H9 (cell line): ENCODE measurements at regions not wholly inside any gene's neighbourhood (a gene's known extent, or its start where the extent isn't known, plus 50 kb on each side); places are given as distances from the start of the nearest gene placed in this dataset.

ENCODE experiments used
- DNase-seq: peaks from one replicate; pipeline ENCODE4 v3.0.0-alpha.2; 2017
- H2AFZ ChIP-seq: one replicate; pipeline ENCODE4 v1.6.1; 2013; ENCODE audit warnings: mild to moderate bottlenecking, low read length, control low read depth, moderate library complexity
- H2AK5ac ChIP-seq: 2 replicates; pipeline ENCODE4 v1.6.1; 2013; ENCODE audit warnings: low read length, control low read depth, mixed read lengths; ENCODE audit not compliant: insufficient read length
- H2BK120ac ChIP-seq: one replicate; pipeline ENCODE4 v1.6.1; 2013; ENCODE audit warnings: low read depth, mild to moderate bottlenecking, low read length, control low read depth, inconsistent platforms; ENCODE audit not compliant: poor library complexity, severe bottlenecking
- H2BK12ac ChIP-seq: 2 replicates; pipeline ENCODE4 v1.6.1; 2013; ENCODE audit warnings: low read length, control low read depth, mixed read lengths, low read depth; ENCODE audit not compliant: insufficient read length
- H2BK15ac ChIP-seq: 2 replicates; pipeline ENCODE4 v1.6.1; 2013; ENCODE audit warnings: low read depth, low read length, control low read depth
- H2BK20ac ChIP-seq: one replicate; pipeline ENCODE4 v1.6.1; 2013; ENCODE audit warnings: low read depth, mild to moderate bottlenecking, low read length, control low read depth, inconsistent platforms; ENCODE audit not compliant: poor library complexity, severe bottlenecking
- H2BK5ac ChIP-seq: 2 replicates; pipeline ENCODE4 v1.6.1; 2013; ENCODE audit warnings: low read length, control low read depth, mixed read lengths; ENCODE audit not compliant: insufficient read length
- H3K14ac ChIP-seq: 2 replicates; pipeline ENCODE4 v1.6.1; 2013; ENCODE audit warnings: low read length, control low read depth; ENCODE audit not compliant: insufficient read depth
- H3K18ac ChIP-seq: 2 replicates; pipeline ENCODE4 v1.6.1; 2013; ENCODE audit warnings: low read depth, mild to moderate bottlenecking, mixed read lengths, low read length, control low read depth; ENCODE audit not compliant: insufficient read length
- H3K23ac ChIP-seq: 2 replicates; pipeline ENCODE4 v1.6.1; 2013; ENCODE audit warnings: low read length, control low read depth, mixed read lengths, low read depth; ENCODE audit not compliant: insufficient read length
- H3K23me2 ChIP-seq: 2 replicates; pipeline ENCODE4 v1.6.1; 2013; ENCODE audit warnings: low read depth, mild to moderate bottlenecking, mixed read lengths, low read length, control low read depth; ENCODE audit not compliant: insufficient read length, poor library complexity, severe bottlenecking
- H3K27ac ChIP-seq: 2 replicates; pipeline ENCODE4 v1.5.1; 2013; ENCODE audit warnings: low read length, control low read depth, mixed read lengths, low read depth; ENCODE audit not compliant: insufficient read length
- H3K27me3 ChIP-seq: 2 replicates; pipeline ENCODE4 v1.6.1; 2013; ENCODE audit warnings: low read length, control low read depth, inconsistent platforms; ENCODE audit not compliant: insufficient read depth
- H3K4ac ChIP-seq: 2 replicates; pipeline ENCODE4 v1.6.1; 2013; ENCODE audit warnings: low read depth, mild to moderate bottlenecking, control low read depth, inconsistent platforms, low read length, moderate library complexity
- H3K4me1 ChIP-seq: 2 replicates; pipeline ENCODE4 v1.6.1; 2013; ENCODE audit warnings: low read length, control low read depth, inconsistent platforms; ENCODE audit not compliant: insufficient read depth
- H3K4me2 ChIP-seq: 2 replicates; pipeline ENCODE4 v1.6.1; 2013; ENCODE audit warnings: low read length, control low read depth, mixed read lengths; ENCODE audit not compliant: insufficient read length, insufficient read depth
- H3K56ac ChIP-seq: 2 replicates; pipeline ENCODE4 v1.6.1; 2013; ENCODE audit warnings: low read depth, mild to moderate bottlenecking, mixed read lengths, low read length, control low read depth; ENCODE audit not compliant: insufficient read length
- H3K79me1 ChIP-seq: 2 replicates; pipeline ENCODE4 v1.6.1; 2013; ENCODE audit warnings: low read depth, mild to moderate bottlenecking, moderate library complexity, low read length, control low read depth, inconsistent platforms; ENCODE audit not compliant: insufficient read depth, poor library complexity, severe bottlenecking
- H3K79me2 ChIP-seq: 2 replicates; pipeline ENCODE4 v1.6.1; 2013; ENCODE audit warnings: low read length, control low read depth, inconsistent platforms; ENCODE audit not compliant: insufficient read depth
- H3K9ac ChIP-seq: 2 replicates; pipeline ENCODE4 v1.6.1; 2013; ENCODE audit warnings: low read length, control low read depth, mixed read lengths; ENCODE audit not compliant: insufficient read length; ENCODE audit errors: extremely low read depth
- H3K9me3 ChIP-seq: one replicate; pipeline ENCODE4 v1.6.1; 2013; ENCODE audit warnings: low read depth, low read length, inconsistent platforms; ENCODE audit not compliant: control insufficient read depth
- H3T11ph ChIP-seq: one replicate; pipeline ENCODE4 v1.6.1; 2013; ENCODE audit warnings: mild to moderate bottlenecking, low read length, control low read depth, inconsistent platforms
- H4K20me1 ChIP-seq: one replicate; pipeline ENCODE4 v1.6.1; 2013; ENCODE audit not compliant: control insufficient read depth, insufficient read length, insufficient read depth
- H4K5ac ChIP-seq: 2 replicates; pipeline ENCODE4 v1.6.1; 2013; ENCODE audit warnings: low read depth, mild to moderate bottlenecking, mixed read lengths, low read length, control low read depth; ENCODE audit not compliant: insufficient read length
- H4K8ac ChIP-seq: replicated peaks from 2 replicates; pipeline ENCODE4 v1.6.1; 2013; ENCODE audit warnings: low read length, control low read depth, mixed read lengths, low read depth; ENCODE audit not compliant: insufficient read length
- H4K91ac ChIP-seq: 2 replicates; pipeline ENCODE4 v1.6.1; 2013; ENCODE audit warnings: low read depth, mild to moderate bottlenecking, moderate library complexity, mixed read lengths, low read length, control low read depth; ENCODE audit not compliant: insufficient read length
- H3K27ac Mint-ChIP-seq, 3 experiments: 2 replicates in 2 of 3; 3 replicates in 1 of 3; pipeline ENCODE4 v1.8.0; 2020 to 2021; ENCODE audit warnings: mixed read lengths in 3 of 3, mild to moderate bottlenecking in 1 of 3, moderate library complexity in 1 of 3
- H3K27me3 Mint-ChIP-seq: 2 replicates; pipeline ENCODE4 v1.8.0; 2021; ENCODE audit warnings: low read depth, mild to moderate bottlenecking, moderate library complexity, mixed read lengths
- H3K36me3 Mint-ChIP-seq, 3 experiments: 2 replicates in 2 of 3; 3 replicates in 1 of 3; pipeline ENCODE4 v1.8.0; 2020 to 2021; ENCODE audit warnings: low read depth in 3 of 3, mixed read lengths in 3 of 3; ENCODE audit not compliant: insufficient read depth in 1 of 3
- H3K4me1 Mint-ChIP-seq, 2 experiments: 2 replicates each; pipeline ENCODE4 v1.8.0; 2020; ENCODE audit warnings: mixed read lengths in 2 of 2
- H3K4me3 Mint-ChIP-seq, 2 experiments: 2 replicates in 1 of 2; 3 replicates in 1 of 2; pipeline ENCODE4 v1.8.0; 2020 to 2021; ENCODE audit warnings: mild to moderate bottlenecking in 2 of 2, mixed read lengths in 2 of 2, moderate library complexity in 1 of 2
- H3K9me3 Mint-ChIP-seq, 2 experiments: 2 replicates in 1 of 2; 3 replicates in 1 of 2; pipeline ENCODE4 v1.8.0; 2020; ENCODE audit warnings: mild to moderate bottlenecking in 2 of 2, mixed read lengths in 2 of 2, moderate library complexity in 1 of 2
- CTCF ChIP-seq: fragments of 200-600 bp; sonication (generic); conservative IDR thresholded peaks from 3 replicates; pipeline ENCODE4 v1.8.0; 2021; ENCODE audit warnings: antibody characterized with exemption, mild to moderate bottlenecking
- WGBS: extraction: QIAGEN DNeasy Blood & Tissue Kit; methylation state at CpG from one replicate; pipeline ENCODE4 v1.1.7; 2013; ENCODE audit warnings: missing lambda C conversion rate, low lambda C conversion rate, mixed read lengths; ENCODE audit not compliant: insufficient read length; ENCODE audit errors: extremely low coverage; 5-methylcytosine and 5-hydroxymethylcytosine counted together

DNA sequence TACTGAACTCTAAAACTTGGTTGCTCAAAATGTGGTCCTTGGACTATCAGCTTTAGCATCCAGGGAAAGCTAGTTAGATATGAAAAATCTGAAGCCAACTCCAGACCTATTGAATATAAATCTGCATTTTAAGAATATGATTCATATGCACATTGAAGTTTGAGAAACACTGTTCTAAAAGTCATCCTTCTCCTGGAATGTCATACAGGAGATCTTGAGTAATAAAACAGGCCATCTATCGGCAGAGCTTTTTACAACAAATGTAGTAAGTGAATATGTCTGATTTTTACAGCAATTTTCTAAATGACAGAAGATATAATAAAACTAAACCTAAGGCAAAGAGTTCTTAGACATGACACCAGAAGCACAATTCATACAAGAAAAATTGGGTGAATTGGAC is 140.4 kb downstream of the PMP22 start:
- Histone ChIP-seq H3K9me3 (no peaks in the 10 kb centered on the region), H3K79me2 (no peaks in the 10 kb centered on the region), H4K20me1 (no peaks in the 10 kb centered on the region), H3K79me1 (no peaks in the 10 kb centered on the region), H2BK5ac (no peak overlapping the region), H3K18ac (no peak overlapping the region), H4K91ac (no peak overlapping the region), H3K14ac (no peak overlapping the region), H2BK12ac (no peak overlapping the region), H2AK5ac (no peak overlapping the region), H3K27me3 (no peaks in the 10 kb centered on the region), H4K5ac (no peak overlapping the region), H2BK120ac (no peak overlapping the region), H3K27ac (no peak overlapping the region), H3K4me2 (no peak overlapping the region), H2BK15ac (no peak overlapping the region), H3K4me1 (no peaks in the 10 kb centered on the region; the same call in 1 of the 2 replicates), H3K4ac (no peak overlapping the region), H3K23me2 (no peaks in the 10 kb centered on the region), H3K9ac (no peak overlapping the region), H4K8ac (no peak overlapping the region), H2BK20ac (no peak overlapping the region), H2AFZ (no peak overlapping the region), H3T11ph (no peak overlapping the region), H3K56ac (no peak overlapping the region), H3K23ac (no peak overlapping the region)
- Mint-ChIP-seq H3K4me3 (no peak overlapping the region), H3K27ac (no peak overlapping the region), H3K36me3 (0 out of 7 replicates have a peak, but pooled peaks cover 0 to 5% (median 0%) of the 10 kb centered on the region in 3 experiments), H3K4me1 (peaks cover 4 to 5% of the 10 kb centered on the region in 2 experiments), H3K27me3 (no peaks in the 10 kb centered on the region; the same call in 1 of the 2 replicates), H3K9me3 (no peaks in the 10 kb centered on the region; a peak in 1 of 5 replicates)
- TF ChIP-seq CTCF, result no peak
- no peak for DNase-seq
- WGBS, result no CpG with 5 or more reads among the region's 1 CpG
